Neuronal stem cell (in vitro differentiated cells): ENCODE measurements at regions not wholly inside any gene's neighbourhood (a gene's known extent, or its start where the extent isn't known, plus 50 kb on each side); places are given as distances from the start of the nearest gene placed in this dataset.

Experiments
- DNase-seq: peaks from one replicate; pipeline ENCODE4 v3.0.0-alpha.2; 2013; ENCODE audit warnings: low spot score
- H2AFZ ChIP-seq: one replicate; pipeline ENCODE4 v1.6.1; 2013; ENCODE audit warnings: mild to moderate bottlenecking, low read length, inconsistent platforms
- H2AK5ac ChIP-seq: 2 replicates; pipeline ENCODE4 v1.6.1; 2013; ENCODE audit warnings: low read depth, mild to moderate bottlenecking, inconsistent platforms, low read length, moderate library complexity, mixed read lengths
- H2BK120ac ChIP-seq: 2 replicates; pipeline ENCODE4 v1.6.1; 2013; ENCODE audit warnings: low read depth, mild to moderate bottlenecking, inconsistent platforms, low read length, moderate library complexity, mixed read lengths
- H2BK12ac ChIP-seq: one replicate; pipeline ENCODE4 v1.6.1; 2013; ENCODE audit warnings: low read length, inconsistent platforms
- H2BK15ac ChIP-seq: 2 replicates; pipeline ENCODE4 v1.6.1; 2013; ENCODE audit warnings: mild to moderate bottlenecking, low read length, inconsistent platforms, mixed read lengths
- H2BK5ac ChIP-seq: one replicate; pipeline ENCODE4 v1.6.1; 2013; ENCODE audit warnings: inconsistent platforms, mild to moderate bottlenecking, low read length, moderate library complexity
- H3K14ac ChIP-seq: one replicate; pipeline ENCODE4 v1.6.1; 2013; ENCODE audit warnings: low read length, inconsistent platforms
- H3K18ac ChIP-seq: 2 replicates; pipeline ENCODE4 v1.6.1; 2013; ENCODE audit warnings: low read length, inconsistent platforms
- H3K23ac ChIP-seq: 2 replicates; pipeline ENCODE4 v1.6.1; 2013; ENCODE audit warnings: low read depth, mild to moderate bottlenecking, mixed read lengths, low read length, inconsistent platforms; ENCODE audit not compliant: poor library complexity
- H3K27ac ChIP-seq: replicated peaks from 3 replicates; pipeline ENCODE4 v1.5.1; 2013; ENCODE audit warnings: low read length, inconsistent platforms
- H3K27me3 ChIP-seq, 3 experiments: 2 replicates each; pipeline ENCODE4 v1.6.1; 2013; ENCODE audit warnings: low read length in 3 of 3, mild to moderate bottlenecking in 2 of 3, inconsistent platforms in 1 of 3, low read depth in 1 of 3, mixed read lengths in 1 of 3, moderate library complexity in 1 of 3; ENCODE audit not compliant: control insufficient read depth in 3 of 3, insufficient read depth in 3 of 3
- H3K36me3 ChIP-seq, 2 donors: replicated peaks in 1 of 2; 2 replicates each; pipeline ENCODE4 v1.6.1; 2013; ENCODE audit warnings: low read length in 2 of 2; ENCODE audit not compliant: control insufficient read depth in 2 of 2, insufficient read depth in 2 of 2
- H3K4ac ChIP-seq: 2 replicates; pipeline ENCODE4 v1.6.1; 2013; ENCODE audit warnings: inconsistent platforms, mild to moderate bottlenecking, low read length, moderate library complexity
- H3K4me1 ChIP-seq, 2 donors: 1 replicate in 1 of 2; 2 replicates in 1 of 2; pipeline ENCODE4 v1.6.1; 2013; ENCODE audit warnings: low read length in 2 of 2, low read depth in 1 of 2; ENCODE audit not compliant: control insufficient read depth in 2 of 2, insufficient read depth in 1 of 2
- H3K4me2 ChIP-seq: one replicate; pipeline ENCODE4 v1.6.1; 2013; ENCODE audit warnings: mild to moderate bottlenecking, low read length, inconsistent platforms; ENCODE audit not compliant: insufficient read depth, poor library complexity, severe bottlenecking
- H3K4me3 ChIP-seq, 2 donors: 2 replicates each; pipeline ENCODE4 v1.5.1; 2013; ENCODE audit warnings: low read length in 2 of 2, mild to moderate bottlenecking in 2 of 2, inconsistent platforms in 1 of 2, moderate library complexity in 1 of 2
- H3K79me1 ChIP-seq: one replicate; pipeline ENCODE4 v1.6.1; 2013; ENCODE audit warnings: low read depth, mild to moderate bottlenecking, inconsistent platforms, low read length, moderate library complexity
- H3K9ac ChIP-seq: one replicate; pipeline ENCODE4 v1.6.1; 2013; ENCODE audit warnings: mild to moderate bottlenecking, low read depth, low read length, inconsistent platforms; ENCODE audit not compliant: poor library complexity
- H3K9me3 ChIP-seq, 2 donors: replicated peaks in 1 of 2; 2 replicates each; pipeline versions ENCODE3 to v1.6.1; 2013; ENCODE audit warnings: low read length in 2 of 2, mild to moderate bottlenecking in 2 of 2, inconsistent platforms in 1 of 2, low read depth in 1 of 2, mixed read lengths in 1 of 2, moderate library complexity in 1 of 2; ENCODE audit not compliant: control insufficient read depth in 2 of 2, insufficient read depth in 1 of 2
- H4K8ac ChIP-seq: one replicate; pipeline ENCODE4 v1.6.1; 2013; ENCODE audit warnings: low read depth, mild to moderate bottlenecking, inconsistent platforms, low read length, moderate library complexity
- H4K91ac ChIP-seq: one replicate; pipeline ENCODE4 v1.6.1; 2013; ENCODE audit warnings: low read length, low read depth, mild to moderate bottlenecking, inconsistent platforms; ENCODE audit not compliant: poor library complexity
- WGBS, 2 donors: extraction: QIAGEN DNeasy Blood & Tissue Kit; methylation state at CpG; one replicate each; pipeline ENCODE4 v1.1.7; 2013; ENCODE audit warnings: missing lambda C conversion rate in 2 of 2, mixed read lengths in 1 of 2; ENCODE audit not compliant: insufficient read length in 2 of 2, insufficient replicate concordance in 1 of 2; ENCODE audit errors: extremely low coverage in 2 of 2; 5-methylcytosine and 5-hydroxymethylcytosine counted together

- Histone ChIP-seq H4K8ac (no peak overlapping the region), H2BK15ac (no peak overlapping the region), H2BK5ac (no peak overlapping the region), H3K4ac (no peak overlapping the region), H2BK12ac (no peak overlapping the region), H2AFZ (no peak overlapping the region), H3K4me2 (no peak overlapping the region), H3K9me3 (no peaks in the 10 kb centered on the region), H2AK5ac (no peak overlapping the region), H3K23ac (no peak overlapping the region), H3K14ac (no peak overlapping the region), H3K18ac (no peak overlapping the region), H2BK120ac (no peak overlapping the region), H3K27ac (no peak overlapping the region), H3K27me3 (peaks cover 0 to 29% (median 0%) of the 10 kb centered on the region in 3 experiments), H3K9ac (no peak overlapping the region), H4K91ac (no peak overlapping the region), H3K4me3 (no peak overlapping the region), H3K36me3 (no peaks in the 10 kb centered on the region), H3K79me1 (no peaks in the 10 kb centered on the region), H3K4me1 (no peaks in the 10 kb centered on the region)
- no CpG with 5 or more reads among the region's 5 CpGs for WGBS, 2 donors
- no peak for DNase-seq
Measured at GRCh38 chr2:158732573-158733429, 62.3 kb upstream of the DAPL1 start.

DNA sequence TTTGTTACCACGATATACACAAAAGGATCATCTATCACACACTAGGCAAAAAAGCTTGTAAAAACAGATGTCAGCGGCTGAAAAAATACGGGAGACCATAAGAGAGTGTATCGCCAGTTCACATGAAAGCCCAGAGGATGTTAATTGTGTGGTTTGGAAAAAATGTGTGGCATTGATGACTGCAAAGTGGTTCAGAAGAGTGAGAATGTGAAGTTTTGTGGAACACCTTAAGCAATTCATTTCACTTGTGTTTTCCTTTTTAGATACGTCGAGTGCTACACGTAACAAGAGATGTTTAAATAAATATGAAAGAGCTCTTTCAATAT lies 61.7 kb upstream of the DAPL1 start:
- no peak overlapping the region for H4K91ac ChIP-seq
- H2BK15ac ChIP-seq, result no peak overlapping the region
- H4K8ac ChIP-seq, result no peak overlapping the region
- DNase-seq, result no peak
- H2BK5ac ChIP-seq, result no peak overlapping the region
- H3K79me1 ChIP-seq, result no peaks in the 10 kb centered on the region
- H3K4me2 ChIP-seq, result no peak overlapping the region
- H3K36me3 ChIP-seq, result no peaks in the 10 kb centered on the region
- H3K18ac ChIP-seq, result no peak overlapping the region
- no peak overlapping the region for H3K4me3 ChIP-seq
- H2BK12ac ChIP-seq, result no peak overlapping the region
- H3K27ac ChIP-seq, result no peak overlapping the region
- WGBS, 2 donors, result no CpG with 5 or more reads among the region's 7 CpGs
- H3K23ac ChIP-seq, result no peak overlapping the region
- no peak overlapping the region for H3K14ac ChIP-seq
- H2BK120ac ChIP-seq, result no peak overlapping the region
- H3K9me3 ChIP-seq, result no peaks in the 10 kb centered on the region
- H3K4ac ChIP-seq, result no peak overlapping the region
- no peak overlapping the region for H2AK5ac ChIP-seq
- H2AFZ ChIP-seq, result no peak overlapping the region
- H3K4me1 ChIP-seq, result no peaks in the 10 kb centered on the region
- peaks cover 0 to 29% (median 0%) of the 10 kb centered on the region in 3 experiments for H3K27me3 ChIP-seq
- H3K9ac ChIP-seq, result no peak overlapping the region

- Histone ChIP-seq H2BK5ac (no peak overlapping the region), H4K91ac (no peak overlapping the region), H4K8ac (no peak overlapping the region), H2AFZ (no peak overlapping the region), H3K14ac (no peak overlapping the region), H2BK120ac (no peak overlapping the region), H2AK5ac (no peak overlapping the region), H2BK12ac (no peak overlapping the region), H3K4me3 (no peak overlapping the region), H3K27me3 (peaks cover 0 to 29% (median 0%) of the 10 kb centered on the region in 3 experiments), H3K27ac (no peak overlapping the region), H3K23ac (no peak overlapping the region), H3K4ac (no peak overlapping the region), H3K4me2 (no peak overlapping the region), H3K36me3 (no peaks in the 10 kb centered on the region), H3K79me1 (no peaks in the 10 kb centered on the region), H3K9me3 (no peaks in the 10 kb centered on the region), H3K9ac (no peak overlapping the region), H3K18ac (no peak overlapping the region), H2BK15ac (no peak overlapping the region), H3K4me1 (no peaks in the 10 kb centered on the region)
- no CpG with 5 or more reads among the region's 7 CpGs for WGBS, 2 donors
- no peak for DNase-seq
Measured at GRCh38 chr2:158734442-158734841, 60.7 kb upstream of the DAPL1 start.

- Histone ChIP-seq H3K9me3 (peaks cover 0 to 2% of the 10 kb centered on the region in 2 donors), H2AK5ac (no peak overlapping the region), H3K36me3 (no peaks in the 10 kb centered on the region), H2BK5ac (no peak overlapping the region), H3K4me1 (no peaks in the 10 kb centered on the region), H4K91ac (no peak overlapping the region), H3K27ac (no peak overlapping the region), H2BK12ac (no peak overlapping the region), H3K27me3 (peaks cover 0 to 23% (median 0%) of the 10 kb centered on the region in 3 experiments), H3K23ac (no peak overlapping the region), H3K18ac (no peak overlapping the region), H3K79me1 (no peaks in the 10 kb centered on the region), H2AFZ (no peak overlapping the region), H2BK15ac (no peak overlapping the region), H2BK120ac (no peak overlapping the region), H4K8ac (no peak overlapping the region), H3K4ac (no peak overlapping the region), H3K9ac (no peak overlapping the region), H3K4me2 (no peak overlapping the region), H3K4me3 (no peak overlapping the region), H3K14ac (no peak overlapping the region)
- no CpG with 5 or more reads among the region's 5 CpGs for WGBS, 2 donors
- DNase-seq, result no peak
Measured at GRCh38 chr2:158735822-158736580, 59.1 kb upstream of the DAPL1 start.
